ENCODE measurements at regions not wholly inside any gene's neighbourhood (a gene's known extent, or its start where the extent isn't known, plus 50 kb on each side); places are given as distances from the start of the nearest gene placed in this dataset.
"Not testable (repeated sequence)": the region's sequence is repeated elsewhere in the genome, so short reads cannot be mapped to it uniquely, and the experiment has no call there.

GRCh38 chr14:43522901-43523300 lies 984.2 kb downstream of the FSCB start:
- in situ Hi-C loops (cut with MboI; ENCODE audit: low pct_ligation_motif_present in 1 of 4, low pct_unique_long_range_greater_than_20kb in 1 of 4, low sequenced_read_pairs in 3 of 4): no loop called here
- Histone ChIP-seq H3K9me3 (no peaks in the 10 kb centered on the region), H3K36me3 (no peaks in the 10 kb centered on the region), H3K4me1 (no peaks in the 10 kb centered on the region), H3K27ac (no peak overlapping the region), H3K4me3 (no peak overlapping the region), H3K27me3 (no peaks in the 10 kb centered on the region)
- intact Hi-C loops (cut with DNase I; ENCODE audit: low total_unique reads): no loop called here
- 77 to 94% methylated on average over 4 of the region's 4 CpGs for WGBS, 2 donors (ENCODE audit: low coverage in 1 of 2)
- TF ChIP-seq EP300 (IDR thresholded peaks at IDR 0.05; ENCODE audit: low read depth) (no peak), POLR2AphosphoS5 (IDR thresholded peaks at IDR 0.05) (no peak), POLR2A (IDR thresholded peaks at IDR 0.05) (no peak)
- TF ChIP-seq, protein P1, sequence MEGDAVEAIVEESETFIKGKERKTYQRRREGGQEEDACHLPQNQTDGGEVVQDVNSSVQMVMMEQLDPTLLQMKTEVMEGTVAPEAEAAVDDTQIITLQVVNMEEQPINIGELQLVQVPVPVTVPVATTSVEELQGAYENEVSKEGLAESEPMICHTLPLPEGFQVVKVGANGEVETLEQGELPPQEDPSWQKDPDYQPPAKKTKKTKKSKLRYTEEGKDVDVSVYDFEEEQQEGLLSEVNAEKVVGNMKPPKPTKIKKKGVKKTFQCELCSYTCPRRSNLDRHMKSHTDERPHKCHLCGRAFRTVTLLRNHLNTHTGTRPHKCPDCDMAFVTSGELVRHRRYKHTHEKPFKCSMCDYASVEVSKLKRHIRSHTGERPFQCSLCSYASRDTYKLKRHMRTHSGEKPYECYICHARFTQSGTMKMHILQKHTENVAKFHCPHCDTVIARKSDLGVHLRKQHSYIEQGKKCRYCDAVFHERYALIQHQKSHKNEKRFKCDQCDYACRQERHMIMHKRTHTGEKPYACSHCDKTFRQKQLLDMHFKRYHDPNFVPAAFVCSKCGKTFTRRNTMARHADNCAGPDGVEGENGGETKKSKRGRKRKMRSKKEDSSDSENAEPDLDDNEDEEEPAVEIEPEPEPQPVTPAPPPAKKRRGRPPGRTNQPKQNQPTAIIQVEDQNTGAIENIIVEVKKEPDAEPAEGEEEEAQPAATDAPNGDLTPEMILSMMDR (IDR thresholded peaks at IDR 0.05): no peak
- DNase-seq: no peak

DNA sequence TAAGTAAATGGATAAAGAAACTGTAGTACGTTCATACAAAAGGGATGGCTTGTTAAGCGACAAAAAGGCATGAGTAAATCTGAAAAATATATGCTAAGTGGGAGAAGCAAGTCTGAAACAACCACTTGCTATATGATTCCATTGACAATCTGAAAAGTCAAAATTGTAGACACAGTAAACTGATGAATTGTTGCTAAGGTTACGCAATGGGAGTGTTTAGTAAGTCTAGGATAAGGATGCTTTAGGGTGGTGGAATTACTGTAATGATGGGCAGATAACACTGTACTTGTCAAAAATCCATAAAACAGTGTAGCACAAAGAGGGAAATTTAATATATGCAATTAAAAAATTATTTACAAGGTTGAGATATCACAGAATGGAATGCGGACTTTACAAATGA lies 984.9 kb downstream of the FSCB start:
- in situ Hi-C loops (cut with MboI; ENCODE audit: low pct_ligation_motif_present in 1 of 4, low pct_unique_long_range_greater_than_20kb in 1 of 4, low sequenced_read_pairs in 3 of 4): no loop called here
- WGBS, 2 donors (ENCODE audit: low coverage in 1 of 2): 81 to 86% methylated on average over 4 of the region's 4 CpGs
- no peak for TF ChIP-seq POLR2A (IDR thresholded peaks at IDR 0.05)
- TF ChIP-seq, protein P1 (IDR thresholded peaks at IDR 0.05): no peak
- TF ChIP-seq POLR2AphosphoS5 (IDR thresholded peaks at IDR 0.05): no peak
- TF ChIP-seq EP300 (IDR thresholded peaks at IDR 0.05; ENCODE audit: low read depth): no peak
- no peak for DNase-seq
- intact Hi-C loops (cut with DNase I; ENCODE audit: low total_unique reads): no loop called here
- no peaks in the 10 kb centered on the region for H3K4me1 ChIP-seq
- H3K4me3 ChIP-seq: no peak overlapping the region
- no peak overlapping the region for H3K27ac ChIP-seq
- H3K27me3 ChIP-seq: no peaks in the 10 kb centered on the region
- no peaks in the 10 kb centered on the region for H3K36me3 ChIP-seq
- no peaks in the 10 kb centered on the region for H3K9me3 ChIP-seq

- TF ChIP-seq POLR2A (IDR thresholded peaks at IDR 0.05) (no peak), POLR2AphosphoS5 (IDR thresholded peaks at IDR 0.05) (no peak), EP300 (IDR thresholded peaks at IDR 0.05; ENCODE audit: low read depth) (no peak)
- TF ChIP-seq, protein P1 (IDR thresholded peaks at IDR 0.05): no peak
Observed at GRCh38 chr14:43503508-43503907, 1003.6 kb downstream of the FSCB start.

DNA sequence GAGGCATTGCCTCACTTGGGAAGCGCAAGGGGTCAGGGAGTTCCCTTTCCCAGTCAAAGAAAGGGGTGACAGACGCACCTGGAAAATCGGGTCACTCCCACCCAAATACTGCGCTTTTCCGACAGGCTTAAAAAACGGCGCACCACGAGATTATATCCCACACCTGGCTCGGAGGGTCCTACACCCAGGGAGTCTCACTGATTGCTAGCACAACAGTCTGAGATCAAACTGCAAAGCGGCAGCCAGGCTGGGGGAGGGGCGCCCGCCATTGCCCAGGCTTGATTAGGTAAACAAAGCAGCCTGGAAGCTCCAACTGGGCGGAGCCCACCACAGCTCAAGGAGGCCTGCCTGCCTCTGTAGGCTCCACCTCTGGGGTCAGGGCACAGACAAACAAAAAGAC lies 1014.7 kb downstream of the FSCB start:
- DNase-seq; H3K4me3 ChIP-seq; H3K4me1 ChIP-seq; H3K27me3 ChIP-seq; H3K36me3 ChIP-seq; intact Hi-C loops (cut with DNase I; ENCODE audit: low total_unique reads); H3K27ac ChIP-seq; in situ Hi-C loops (cut with MboI; ENCODE audit: low pct_ligation_motif_present in 1 of 4, low pct_unique_long_range_greater_than_20kb in 1 of 4, low sequenced_read_pairs in 3 of 4); H3K9me3 ChIP-seq: not testable (repeated sequence)
- WGBS, 2 donors (ENCODE audit: low coverage in 1 of 2): 95% methylated on average over 12 of the region's 13 CpGs; no CpG with 5 or more reads in 1 of the 2 donors

More at GRCh38 chr14:43503508-43503907, 1003.6 kb downstream of the FSCB start:
- no peak overlapping the region for H3K27ac ChIP-seq
- intact Hi-C loops (cut with DNase I; ENCODE audit: low total_unique reads) (no loop called here), in situ Hi-C loops (cut with MboI; ENCODE audit: low pct_ligation_motif_present in 1 of 4, low pct_unique_long_range_greater_than_20kb in 1 of 4, low sequenced_read_pairs in 3 of 4) (no loop called here)
- no peaks in the 10 kb centered on the region for H3K27me3 ChIP-seq
- no peak for DNase-seq
- H3K36me3 ChIP-seq: no peaks in the 10 kb centered on the region
- no peak overlapping the region for H3K4me3 ChIP-seq
- peaks cover 0 to under 1% of the 10 kb centered on the region in 2 donors for H3K9me3 ChIP-seq
- no peaks in the 10 kb centered on the region for H3K4me1 ChIP-seq

DNA sequence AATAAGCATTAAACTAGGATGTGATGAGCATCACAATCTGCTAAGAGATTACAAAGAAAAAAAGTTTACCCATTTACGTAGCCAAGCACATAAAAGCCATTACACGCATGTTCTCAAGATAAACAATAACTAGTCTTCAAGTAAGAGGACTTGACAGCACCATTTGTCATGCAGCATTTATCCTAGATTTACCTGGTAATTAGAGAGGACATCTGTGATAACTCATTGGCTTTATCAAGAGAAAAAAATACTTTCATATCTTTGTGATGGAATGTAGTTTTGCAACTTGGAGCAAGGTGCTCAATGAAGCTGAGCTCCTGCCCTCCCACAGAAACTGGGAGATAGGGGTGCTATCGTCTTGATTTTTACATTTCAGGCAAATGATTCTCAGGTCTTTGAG lies 1023.7 kb downstream of the FSCB start:
- no peak for DNase-seq
- H3K27me3 ChIP-seq: no peaks in the 10 kb centered on the region
- in situ Hi-C loops (cut with MboI; ENCODE audit: low pct_ligation_motif_present in 1 of 4, low pct_unique_long_range_greater_than_20kb in 1 of 4, low sequenced_read_pairs in 3 of 4) (no loop called here), intact Hi-C loops (cut with DNase I; ENCODE audit: low total_unique reads) (no loop called here)
- H3K4me3 ChIP-seq: no peak overlapping the region
- WGBS, 2 donors (ENCODE audit: low coverage in 1 of 2): 52 to 53% methylated on average over 3 of the region's 3 CpGs
- H3K36me3 ChIP-seq: no peaks in the 10 kb centered on the region
- no peaks in the 10 kb centered on the region for H3K4me1 ChIP-seq
- no peaks in the 10 kb centered on the region for H3K9me3 ChIP-seq
- H3K27ac ChIP-seq: no peak overlapping the region
- TF ChIP-seq, protein P1 (IDR thresholded peaks at IDR 0.05): no peak
- TF ChIP-seq POLR2AphosphoS5 (IDR thresholded peaks at IDR 0.05) (no peak), POLR2A (IDR thresholded peaks at IDR 0.05) (no peak), EP300 (IDR thresholded peaks at IDR 0.05; ENCODE audit: low read depth) (no peak)
